Iris pigment epithelial cell (primary cell): ENCODE measurements at regions not wholly inside any gene's neighbourhood (a gene's known extent, or its start where the extent isn't known, plus 50 kb on each side); places are given as distances from the start of the nearest gene placed in this dataset.
A peak's percentile ranks its signal among the peaks of the same experiment; 100 is the strongest.
"Not testable (repeated sequence)": the region's sequence is repeated elsewhere in the genome, so short reads cannot be mapped to it uniquely, and the experiment has no call there.

ENCODE experiments used
- DNase-seq: peaks from one replicate; pipeline ENCODE4 v3.0.0-alpha.2; 2011; ENCODE audit warnings: low read depth

GRCh38 chr12:76292891-76293290 lies 55.3 kb downstream of the BBS10 start:
- DNase-seq = not testable (repeated sequence)

DNA sequence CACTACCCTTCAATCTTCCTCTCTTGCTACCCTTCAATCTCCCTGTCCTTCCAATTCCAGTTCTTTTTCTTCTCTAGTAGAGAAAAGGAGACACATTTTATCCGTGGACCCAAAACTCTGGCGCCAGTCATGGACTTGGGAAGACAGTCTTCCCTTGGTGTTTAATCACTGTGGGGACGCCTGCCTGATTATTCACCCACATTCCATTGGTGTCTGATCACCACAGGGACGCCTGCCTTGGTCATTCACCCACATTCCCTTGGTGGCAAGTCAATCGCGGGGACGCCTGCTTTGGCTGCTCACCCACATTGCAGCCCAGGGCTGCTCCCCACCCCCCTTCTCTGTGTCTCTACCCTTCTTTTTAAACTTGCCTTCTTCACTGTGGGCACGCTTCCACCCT lies 55.9 kb downstream of the BBS10 start:
- DNase-seq = not testable (repeated sequence)

- no peak for DNase-seq
Measured at GRCh38 chr12:76290963-76291859, 57.0 kb downstream of the BBS10 start.

DNA sequence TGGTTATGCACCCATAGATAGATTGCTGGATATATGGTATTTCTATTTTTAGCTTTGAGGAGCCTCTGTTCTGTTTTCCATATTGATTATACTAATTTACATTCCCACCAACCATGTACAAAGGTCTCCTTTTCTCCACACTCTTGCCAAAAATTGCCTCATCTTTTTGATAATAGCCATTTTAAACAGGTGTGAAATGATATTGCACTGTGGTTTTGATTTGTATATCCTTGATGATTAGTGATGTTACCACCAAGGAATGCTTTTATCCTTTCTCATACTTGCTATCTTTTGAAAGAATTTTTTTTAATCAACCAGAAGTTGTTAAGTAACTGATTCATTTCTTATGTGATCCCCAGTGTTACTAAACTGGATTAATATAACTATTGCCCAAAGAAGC lies 60.0 kb downstream of the BBS10 start:
- DNase-seq = no peak

GRCh38 chr12:76284816-76285750 lies 63.1 kb downstream of the BBS10 start:
- peak; percentile 80 for DNase-seq

DNA sequence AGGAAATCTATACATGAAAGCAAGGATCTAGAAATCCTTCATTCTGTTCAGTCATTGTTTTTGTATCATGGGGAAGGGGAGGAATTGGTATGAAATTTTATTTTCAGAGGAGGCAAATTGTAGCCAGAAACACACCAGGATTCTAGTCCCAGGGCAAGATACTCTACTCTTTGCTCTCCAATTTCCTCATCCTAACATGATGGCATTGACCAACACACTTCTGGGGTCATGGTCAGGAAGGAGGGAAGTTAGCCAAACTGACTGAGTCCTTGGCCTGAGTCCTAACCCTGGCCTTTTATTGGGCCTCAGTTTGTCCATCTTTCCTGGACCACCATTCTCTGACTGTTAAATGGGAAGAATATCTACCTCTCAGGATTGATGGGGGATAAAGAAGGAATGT lies 65.5 kb downstream of the BBS10 start:
- DNase-seq = no peak

DNA sequence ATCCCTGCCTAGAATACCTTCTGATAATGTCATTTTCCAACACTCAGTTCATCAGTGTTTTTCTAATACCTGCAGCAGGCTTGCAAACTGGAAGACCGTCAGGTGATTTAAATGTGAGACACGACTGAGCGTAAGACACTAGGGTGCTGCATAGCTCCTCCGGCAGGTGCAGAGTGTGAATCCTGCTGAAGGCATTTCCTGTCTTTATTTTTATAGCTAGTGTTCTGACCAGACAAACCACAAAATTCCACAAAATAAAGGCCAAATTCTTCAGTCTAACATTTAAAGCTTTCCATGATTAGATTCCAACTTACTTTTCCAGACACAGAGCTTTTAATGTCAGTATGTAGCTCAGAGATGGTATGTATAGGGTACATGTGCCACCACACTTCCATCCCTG lies 70.7 kb downstream of the BBS10 start:
- DNase-seq = peak; percentile 87

DNA sequence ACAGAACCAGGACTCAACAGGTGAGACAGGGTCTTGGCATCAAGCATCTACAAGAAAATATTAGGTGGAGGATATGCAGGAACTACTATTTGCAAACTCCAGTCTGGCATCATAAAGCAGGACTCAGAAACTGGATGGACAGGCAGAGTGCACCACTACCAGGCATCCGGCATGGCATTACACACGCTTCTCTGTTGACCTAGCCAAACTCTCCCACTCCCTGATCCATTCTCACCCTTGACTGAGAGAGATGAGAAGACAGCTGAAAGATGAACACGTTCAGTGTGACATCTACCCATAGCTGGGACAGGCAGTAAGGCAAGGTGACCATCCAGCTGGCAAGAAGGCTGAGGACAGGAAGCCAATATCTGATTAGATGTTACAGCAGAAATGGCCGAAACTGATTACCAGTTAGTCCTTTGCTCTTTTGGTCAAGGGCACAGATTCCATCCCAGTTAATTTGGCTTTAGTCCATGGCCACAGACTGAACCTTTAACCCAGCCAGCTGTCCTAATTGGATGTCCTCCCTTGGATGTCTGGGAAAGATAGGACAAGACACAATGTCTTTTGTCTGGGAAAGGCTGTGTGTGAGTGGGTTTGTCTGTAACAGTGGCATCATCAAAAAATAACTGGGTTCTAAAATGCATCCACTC lies 71.6 kb downstream of the BBS10 start:
- no peak for DNase-seq

GRCh38 chr12:76275511-76276093 lies 72.6 kb downstream of the BBS10 start:
- DNase-seq = no peak

GRCh38 chr12:76274420-76275083 lies 73.7 kb downstream of the BBS10 start:
- no peak for DNase-seq

DNA sequence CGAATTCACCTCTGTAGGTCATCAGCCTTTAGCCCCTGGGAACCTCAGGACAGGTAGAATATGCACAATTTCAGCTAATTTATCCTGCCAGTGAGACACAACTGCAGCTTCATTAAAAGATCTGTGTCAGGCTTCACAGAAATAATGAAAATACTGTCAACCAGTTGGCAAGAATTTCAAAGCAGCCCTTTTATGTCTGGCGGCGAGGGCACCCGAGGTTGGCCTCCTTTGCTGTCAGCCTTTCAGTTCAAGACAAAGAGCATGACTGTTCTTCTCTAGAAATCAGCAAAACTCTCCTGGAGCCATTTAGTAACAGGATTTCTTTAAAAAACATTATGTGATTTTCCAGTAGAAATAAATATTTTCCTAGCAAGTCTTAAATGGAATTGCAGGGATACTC lies 75.9 kb downstream of the BBS10 start:
- DNase-seq = no peak

DNA sequence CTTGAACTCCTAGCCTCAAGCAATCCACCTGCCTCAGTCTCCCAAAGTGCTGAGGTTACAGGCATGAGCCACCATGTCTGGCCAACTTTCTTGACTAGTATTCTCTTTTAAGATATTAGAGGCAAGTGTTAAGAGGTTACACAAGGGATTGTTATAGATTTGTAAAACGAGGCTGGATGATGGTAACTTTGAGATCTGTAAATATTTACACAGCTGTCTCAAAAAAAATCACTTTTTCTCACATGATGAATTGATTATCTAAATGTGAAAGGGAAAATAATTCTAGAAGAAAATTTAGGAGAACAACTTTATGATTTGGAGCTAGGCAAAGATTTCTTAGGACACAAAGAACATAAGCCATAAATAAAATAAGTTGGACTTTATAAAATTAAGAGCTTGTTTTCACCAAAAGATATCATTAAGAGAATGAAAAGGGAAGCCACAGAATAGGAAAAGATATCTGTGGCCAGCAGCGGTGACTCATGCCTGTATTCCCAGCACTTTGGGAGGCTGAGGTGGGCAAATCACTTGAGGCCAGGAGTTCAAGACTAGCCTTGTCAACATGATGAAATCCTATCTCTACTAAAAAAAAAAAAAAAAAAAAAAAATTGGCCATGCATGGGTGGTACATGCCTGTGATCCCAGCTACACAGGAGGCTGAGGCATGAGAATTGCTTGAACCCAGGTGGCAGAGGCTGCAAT lies 77.4 kb downstream of the BBS10 start:
- peak; percentile 51 for DNase-seq

- DNase-seq = peak; percentile 89
Measured at GRCh38 chr12:76268267-76268666, 79.9 kb downstream of the BBS10 start.

- DNase-seq = peak; percentile 95
Measured at GRCh38 chr12:76266797-76267196, 81.4 kb downstream of the BBS10 start.

DNA sequence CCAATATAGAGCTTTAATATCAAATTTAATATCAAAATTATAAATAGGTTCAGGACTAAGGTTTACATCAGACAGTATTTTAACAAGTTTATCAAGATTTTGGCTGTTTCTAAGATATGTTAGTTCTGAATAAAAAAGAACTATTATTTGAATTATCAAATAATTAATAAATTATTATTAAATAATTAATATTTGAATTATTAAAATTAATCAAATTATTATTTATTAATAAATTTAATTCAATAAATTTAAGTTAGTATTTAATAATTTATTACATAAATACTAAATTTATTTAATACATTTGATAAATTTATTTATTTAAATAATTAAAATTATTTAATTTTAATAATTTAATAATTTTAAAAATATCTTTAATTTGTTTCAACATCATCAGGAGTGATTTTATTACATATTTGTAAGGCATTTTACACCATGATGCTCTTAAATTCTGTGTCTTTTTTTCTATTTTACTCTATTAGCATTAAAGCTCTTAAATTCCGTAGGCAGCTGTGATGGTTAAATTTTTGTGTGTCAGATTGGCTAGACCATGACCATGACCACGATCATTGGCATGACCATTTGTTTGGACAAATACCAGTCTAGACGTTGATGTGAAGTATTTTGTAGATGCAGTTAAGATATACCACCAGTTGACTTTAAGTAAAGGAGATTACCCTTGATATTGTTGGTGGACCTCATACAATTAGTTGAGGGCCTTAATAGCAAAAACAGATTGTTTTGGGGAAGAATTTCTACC lies 82.6 kb downstream of the BBS10 start:
- no peak for DNase-seq

GRCh38 chr12:76264611-76265012 lies 83.6 kb downstream of the BBS10 start:
- peak; percentile 86 for DNase-seq

DNA sequence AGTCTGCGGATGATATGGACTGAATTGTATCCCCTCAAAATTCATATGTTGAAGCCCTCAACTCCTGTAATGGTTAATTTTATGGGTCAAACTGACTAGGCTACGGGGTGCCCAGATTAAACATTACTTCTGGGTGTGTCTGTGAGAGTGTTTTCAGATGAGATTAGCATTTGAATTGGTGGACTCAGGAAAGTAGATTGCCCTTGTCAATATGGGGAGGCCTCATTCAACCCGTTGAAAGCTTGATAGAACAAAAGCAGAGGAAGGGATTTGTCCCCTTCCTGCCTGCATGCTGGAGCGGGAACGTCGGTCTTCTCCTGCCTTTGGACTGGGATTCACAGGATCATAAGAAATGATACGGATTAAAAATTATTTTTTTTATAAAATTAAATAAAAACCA lies 84.5 kb downstream of the BBS10 start:
- no peak for DNase-seq

GRCh38 chr12:76260390-76260748 lies 87.8 kb downstream of the BBS10 start:
- DNase-seq = peak; percentile 75

- peak; percentile 95 for DNase-seq
Measured at GRCh38 chr12:76259660-76260389, 88.4 kb downstream of the BBS10 start.
